ENCODE measurements at regions not wholly inside any gene's neighbourhood (a gene's known extent, or its start where the extent isn't known, plus 50 kb on each side); places are given as distances from the start of the nearest gene placed in this dataset.
A peak's percentile ranks its signal among the peaks of the same experiment; 100 is the strongest.
"Not testable (repeated sequence)": the region's sequence is repeated elsewhere in the genome, so short reads cannot be mapped to it uniquely, and the experiment has no call there.

- no peak for TF ChIP-seq CTCF (IDR thresholded peaks at IDR 0.05)
- Mint-ChIP-seq H3K27ac (ENCODE audit: unreplicated experiment) (no peak overlapping the region), H3K36me3 (ENCODE audit: unreplicated experiment) (peaks cover 3% of the 10 kb centered on the region), H3K9me3 (ENCODE audit: unreplicated experiment) (no peaks in the 10 kb centered on the region), H3K4me1 (ENCODE audit: unreplicated experiment) (peaks cover 44% of the 10 kb centered on the region), H3K4me3 (ENCODE audit: unreplicated experiment) (no peak overlapping the region), H3K27me3 (ENCODE audit: unreplicated experiment) (no peaks in the 10 kb centered on the region)
- no peak for DNase-seq (ENCODE audit: extremely low spot score, unreplicated experiment)
Measured at GRCh38 chr15:38756441-38756840, 191.8 kb upstream of the RASGRP1 start.

DNA sequence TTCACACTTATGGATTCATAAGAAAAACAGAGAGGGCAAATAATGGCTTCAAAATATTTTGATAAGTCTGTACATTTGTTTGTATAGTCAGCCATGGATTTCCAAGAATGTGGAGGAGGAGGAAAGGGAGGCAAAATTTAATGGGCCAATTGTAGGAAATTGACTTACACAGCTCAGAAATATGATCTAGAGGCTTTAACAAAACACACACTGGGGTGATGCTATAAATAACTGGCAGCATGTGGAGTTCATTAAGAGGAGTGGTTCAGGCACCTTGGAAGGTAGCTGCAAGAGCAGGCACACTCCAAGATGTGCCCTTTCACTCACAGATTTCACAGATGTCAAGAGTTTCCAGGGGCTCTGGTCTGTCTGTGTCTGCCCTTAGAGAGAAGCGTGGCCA, 193.4 kb upstream of the RASGRP1 start:
- Mint-ChIP-seq H3K4me3 (ENCODE audit: unreplicated experiment) (peak overlapping the region; percentile 35), H3K27ac (ENCODE audit: unreplicated experiment) (peak overlapping the region; percentile 85)

GRCh38 chr15:38761681-38762080, 197.1 kb upstream of the RASGRP1 start:
- no peaks in the 10 kb centered on the region for H3K27me3 Mint-ChIP-seq (ENCODE audit: unreplicated experiment)
- H3K4me3 Mint-ChIP-seq (ENCODE audit: unreplicated experiment) = no peak overlapping the region
- H3K27ac Mint-ChIP-seq (ENCODE audit: unreplicated experiment) = no peak overlapping the region
- peaks cover 23% of the 10 kb centered on the region for H3K4me1 Mint-ChIP-seq (ENCODE audit: unreplicated experiment)
- no peak for TF ChIP-seq CTCF (IDR thresholded peaks at IDR 0.05)
- DNase-seq (ENCODE audit: extremely low spot score, unreplicated experiment) = no peak
- H3K9me3 Mint-ChIP-seq (ENCODE audit: unreplicated experiment) = no peaks in the 10 kb centered on the region
- no peaks in the 10 kb centered on the region for H3K36me3 Mint-ChIP-seq (ENCODE audit: unreplicated experiment)

More for the DNA sequence above, 193.4 kb upstream of the RASGRP1 start:
- Mint-ChIP-seq H3K27me3 (ENCODE audit: unreplicated experiment) (no peaks in the 10 kb centered on the region), H3K4me1 (ENCODE audit: unreplicated experiment) (peaks cover 42% of the 10 kb centered on the region), H3K9me3 (ENCODE audit: unreplicated experiment) (no peaks in the 10 kb centered on the region), H3K36me3 (ENCODE audit: unreplicated experiment) (peaks cover 3% of the 10 kb centered on the region)
- TF ChIP-seq CTCF (IDR thresholded peaks at IDR 0.05) = no peak
- DNase-seq (ENCODE audit: extremely low spot score, unreplicated experiment) = no peak

GRCh38 chr15:38768970-38769369, 204.4 kb upstream of the RASGRP1 start:
- Mint-ChIP-seq H3K36me3 (ENCODE audit: unreplicated experiment) (no peaks in the 10 kb centered on the region), H3K9me3 (ENCODE audit: unreplicated experiment) (no peaks in the 10 kb centered on the region), H3K27ac (ENCODE audit: unreplicated experiment) (no peak overlapping the region), H3K4me1 (ENCODE audit: unreplicated experiment) (peaks cover 5% of the 10 kb centered on the region), H3K4me3 (ENCODE audit: unreplicated experiment) (no peak overlapping the region), H3K27me3 (ENCODE audit: unreplicated experiment) (no peaks in the 10 kb centered on the region)
- TF ChIP-seq CTCF (IDR thresholded peaks at IDR 0.05) = peak; percentile 51
- no peak for DNase-seq (ENCODE audit: extremely low spot score, unreplicated experiment)

- no peaks in the 10 kb centered on the region for H3K9me3 Mint-ChIP-seq (ENCODE audit: unreplicated experiment)
- no peak overlapping the region for H3K4me3 Mint-ChIP-seq (ENCODE audit: unreplicated experiment)
- H3K27ac Mint-ChIP-seq (ENCODE audit: unreplicated experiment) = no peak overlapping the region
- H3K4me1 Mint-ChIP-seq (ENCODE audit: unreplicated experiment) = peaks cover 5% of the 10 kb centered on the region
- no peaks in the 10 kb centered on the region for H3K36me3 Mint-ChIP-seq (ENCODE audit: unreplicated experiment)
- H3K27me3 Mint-ChIP-seq (ENCODE audit: unreplicated experiment) = no peaks in the 10 kb centered on the region
- TF ChIP-seq CTCF (IDR thresholded peaks at IDR 0.05) = no peak
- no peak for DNase-seq (ENCODE audit: extremely low spot score, unreplicated experiment)
Measured at GRCh38 chr15:38769492-38769891, 204.9 kb upstream of the RASGRP1 start.

DNA sequence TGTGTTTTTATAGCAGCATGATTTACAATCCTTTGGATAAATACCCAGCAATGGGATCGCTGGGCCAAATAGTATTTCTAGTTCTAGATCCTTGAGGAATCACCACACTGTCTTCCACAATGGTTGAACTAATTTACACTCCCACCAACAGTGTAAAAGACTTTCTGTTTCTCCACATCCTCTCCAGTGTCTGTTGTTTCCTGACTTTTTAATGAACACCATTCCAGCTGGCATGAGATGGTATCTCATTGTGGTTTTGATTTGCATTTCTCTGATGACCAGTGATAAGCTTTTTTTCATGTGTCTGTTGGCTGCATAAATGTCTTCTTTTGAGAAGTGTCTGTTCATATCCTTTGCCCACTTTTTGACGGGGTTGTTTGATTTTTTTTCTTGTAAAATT, 209.5 kb upstream of the RASGRP1 start:
- not testable (repeated sequence) for DNase-seq (ENCODE audit: extremely low spot score, unreplicated experiment); H3K4me3 Mint-ChIP-seq (ENCODE audit: unreplicated experiment); H3K9me3 Mint-ChIP-seq (ENCODE audit: unreplicated experiment); H3K4me1 Mint-ChIP-seq (ENCODE audit: unreplicated experiment); H3K36me3 Mint-ChIP-seq (ENCODE audit: unreplicated experiment); H3K27ac Mint-ChIP-seq (ENCODE audit: unreplicated experiment)
- H3K27me3 Mint-ChIP-seq (ENCODE audit: unreplicated experiment) = peaks cover 11% of the 10 kb centered on the region

Data from osteocyte (in vitro differentiated cells).